Gastrocnemius medialis (tissue), 4 donors: ENCODE measurements at regions not wholly inside any gene's neighbourhood (a gene's known extent, or its start where the extent isn't known, plus 50 kb on each side); places are given as distances from the start of the nearest gene placed in this dataset.
"Not testable (repeated sequence)": the region's sequence is repeated elsewhere in the genome, so short reads cannot be mapped to it uniquely, and the experiment has no call there.

Source experiments
- ATAC-seq, 2 donors: fragments of 150-250 bp; one replicate each; pipeline ENCODE4 v1.9.1; 2016
- DNase-seq, 2 donors: peaks; one replicate each; pipeline ENCODE4 v3.0.0-alpha.2; 2019
- H3K27ac ChIP-seq, 4 donors: fragments of 200-600 bp; sonication (generic); 1 replicate in 1 of 4; 2 replicates in 3 of 4; pipeline ENCODE4 v1.5.1; 2016 to 2018; ENCODE audit warnings: mild to moderate bottlenecking in 2 of 4, moderate library complexity in 1 of 4
- H3K27me3 ChIP-seq, 3 donors: fragments of 200-600 bp; sonication (generic) in 2 of 3; 1 replicate in 1 of 3; 2 replicates in 2 of 3; pipeline versions ENCODE4 v1.5.1 to v1.6.0; 2016 to 2019; ENCODE audit warnings: mild to moderate bottlenecking in 1 of 3, moderate library complexity in 1 of 3
- H3K36me3 ChIP-seq, 2 donors: fragments of 200-600 bp; sonication (generic) in 1 of 2; one replicate each; pipeline ENCODE4 v1.5.1; 2017 to 2018
- H3K4me1 ChIP-seq, 2 donors: fragments of 200-600 bp; sonication (generic) in 1 of 2; one replicate each; pipeline ENCODE4 v1.5.1; 2016 to 2017; ENCODE audit warnings: mild to moderate bottlenecking in 2 of 2
- H3K4me3 ChIP-seq, 4 donors: fragments of 200-600 bp; sonication (generic) in 3 of 4; 1 replicate in 1 of 4; 2 replicates in 3 of 4; pipeline ENCODE4 v1.5.1; 2016 to 2019; ENCODE audit warnings: mild to moderate bottlenecking in 2 of 4
- H3K9me3 ChIP-seq, 3 donors: fragments of 200-600 bp; sonication (generic) in 2 of 3; 1 replicate in 1 of 3; 2 replicates in 2 of 3; pipeline ENCODE4 v1.5.1; 2016 to 2019
- CTCF ChIP-seq, 5 experiments: fragments of 450-650 bp in 3 of 5; fragments of 200-600 bp in 2 of 5; sonication (generic) in 2 of 5; IDR thresholded peaks in 4 of 5; conservative IDR thresholded peaks in 1 of 5; 1 replicate in 4 of 5; 2 replicates in 1 of 5; pipeline ENCODE4 v1.5.1; 2016 to 2019; ENCODE audit warnings: antibody characterized with exemption in 5 of 5, mild to moderate bottlenecking in 3 of 5, moderate library complexity in 3 of 5
- POLR2A ChIP-seq, 2 donors: fragments of 450-650 bp; IDR thresholded peaks; one replicate each; pipeline ENCODE4 v1.6.1; 2017; ENCODE audit warnings: antibody characterized with exemption in 2 of 2, mild to moderate bottlenecking in 2 of 2, moderate library complexity in 2 of 2
- in situ Hi-C, 4 donors: fragments of 200-750 bp; cut with MboI; loops; one replicate each; pipeline versions ENCODE4 v1.15.0 to v1.8.0; 2017; ENCODE audit warnings: low sequenced_read_pairs in 4 of 4
- intact Hi-C: fragments of 100-400 bp; cut with DNase I; formaldehyde crosslinking; loops from one replicate; pipeline ENCODE4 v1.15.1; 2023; ENCODE audit warnings: low total_unique reads

DNA sequence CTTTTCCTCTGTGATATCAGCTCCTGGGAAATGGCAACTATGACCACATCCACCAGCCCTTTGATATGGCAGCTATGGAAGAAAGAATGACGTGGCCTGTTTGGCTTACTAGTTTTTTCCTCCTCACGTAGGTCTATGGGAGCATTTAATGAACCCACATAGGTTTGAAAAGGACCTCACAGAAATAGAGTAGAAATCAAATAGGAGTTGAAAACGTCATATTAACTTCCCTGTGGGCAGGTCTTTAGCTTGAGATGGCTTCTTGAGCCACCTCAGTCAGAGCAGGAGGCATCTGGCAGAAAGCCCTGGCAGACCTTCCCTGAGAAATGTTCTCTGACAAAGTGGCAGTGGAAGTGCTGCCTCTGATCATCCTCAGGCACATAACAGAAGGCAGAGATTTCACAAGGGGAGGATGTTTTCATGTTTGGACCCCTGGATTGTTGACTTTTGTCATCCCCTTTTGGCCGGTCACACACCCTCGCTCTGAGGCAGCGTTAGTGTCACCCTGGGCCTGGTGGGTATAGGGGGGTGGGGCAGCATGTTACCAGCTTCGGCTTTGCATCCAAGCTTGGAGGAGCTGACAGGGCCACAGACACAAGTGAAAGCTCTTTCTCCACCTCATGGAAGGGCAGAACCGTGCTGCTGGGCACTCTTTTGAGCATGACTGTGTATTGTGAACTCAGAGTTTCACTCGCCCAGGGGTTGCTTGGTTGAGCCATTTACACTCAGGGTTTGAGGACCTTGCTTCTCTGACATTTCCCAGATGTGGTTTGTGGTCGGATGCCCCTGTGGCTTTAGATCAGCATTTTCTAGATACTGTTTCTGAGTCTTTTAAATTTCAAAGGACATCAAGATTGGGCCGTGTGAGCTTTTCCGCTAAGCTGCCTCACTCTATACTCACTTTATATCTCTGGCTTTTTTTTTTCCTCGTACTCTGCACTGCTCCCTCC is 184.2 kb downstream of the STK31 start:
- H3K9me3 ChIP-seq, result no peaks in the 10 kb centered on the region
- in situ Hi-C loops, result no loop called here
- no peaks in the 10 kb centered on the region for H3K27me3 ChIP-seq
- no peaks in the 10 kb centered on the region for H3K4me1 ChIP-seq
- ATAC-seq (no peak), DNase-seq (no peak)
- H3K36me3 ChIP-seq, result no peaks in the 10 kb centered on the region
- no peak overlapping the region for H3K4me3 ChIP-seq
- TF ChIP-seq CTCF (IDR thresholded peaks at IDR 0.05 in 4 of 5, conservative IDR thresholded peaks at IDR 0.05 in 1 of 5), result no peak
- no peak for TF ChIP-seq POLR2A (IDR thresholded peaks at IDR 0.05)
- no peak overlapping the region for H3K27ac ChIP-seq
- intact Hi-C loops, result no loop called here

- no peak overlapping the region for H3K4me3 ChIP-seq
- intact Hi-C loops (no loop called here), in situ Hi-C loops (no loop called here)
- no peak for DNase-seq
- H3K9me3 ChIP-seq, result no peaks in the 10 kb centered on the region
- no peak for TF ChIP-seq CTCF (IDR thresholded peaks at IDR 0.05 in 4 of 5, conservative IDR thresholded peaks at IDR 0.05 in 1 of 5)
- TF ChIP-seq POLR2A (IDR thresholded peaks at IDR 0.05), result no peak
- no peak overlapping the region for H3K27ac ChIP-seq
- H3K4me1 ChIP-seq, result no peaks in the 10 kb centered on the region
- no peak for ATAC-seq
- H3K27me3 ChIP-seq, result no peaks in the 10 kb centered on the region
- H3K36me3 ChIP-seq, result no peaks in the 10 kb centered on the region
Observed at GRCh38 chr7:23894892-23895569, 185.0 kb downstream of the STK31 start.

- intact Hi-C loops, result no loop called here
- TF ChIP-seq POLR2A (IDR thresholded peaks at IDR 0.05) (no peak), CTCF (IDR thresholded peaks at IDR 0.05 in 4 of 5, conservative IDR thresholded peaks at IDR 0.05 in 1 of 5) (no peak)
- Histone ChIP-seq H3K27ac (no peak overlapping the region), H3K4me1 (no peaks in the 10 kb centered on the region), H3K9me3 (no peaks in the 10 kb centered on the region), H3K27me3 (no peaks in the 10 kb centered on the region), H3K4me3 (no peak overlapping the region), H3K36me3 (no peaks in the 10 kb centered on the region)
- in situ Hi-C loops, result no loop called here
- DNase-seq (no peak), ATAC-seq (no peak)
Observed at GRCh38 chr7:23895666-23896096, 185.7 kb downstream of the STK31 start.

DNA sequence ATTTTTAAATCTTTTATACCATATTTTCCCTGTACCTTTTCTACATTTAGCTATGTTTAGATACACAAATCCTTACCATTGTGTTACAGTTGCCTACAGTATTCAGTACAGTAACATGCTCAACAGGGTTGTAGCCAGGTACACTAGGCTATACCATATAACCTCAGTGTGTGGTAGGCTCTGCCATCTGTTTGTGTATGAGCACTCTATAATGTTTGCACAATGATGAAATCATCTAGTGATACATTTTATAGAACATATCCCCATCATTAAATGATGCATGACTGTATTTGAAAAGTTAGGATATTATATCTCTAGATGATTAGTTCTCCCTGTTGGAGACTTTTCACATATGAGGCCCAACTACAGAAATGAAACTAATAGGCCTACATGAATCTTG is 188.6 kb downstream of the STK31 start:
- Histone ChIP-seq H3K9me3 (no peaks in the 10 kb centered on the region), H3K27me3 (no peaks in the 10 kb centered on the region), H3K27ac (no peak overlapping the region), H3K36me3 (no peaks in the 10 kb centered on the region), H3K4me1 (no peaks in the 10 kb centered on the region), H3K4me3 (no peak overlapping the region)
- no peak for ATAC-seq
- no peak for TF ChIP-seq CTCF (IDR thresholded peaks at IDR 0.05 in 4 of 5, conservative IDR thresholded peaks at IDR 0.05 in 1 of 5)
- no peak for TF ChIP-seq POLR2A (IDR thresholded peaks at IDR 0.05)
- intact Hi-C loops, result no loop called here
- DNase-seq, result no peak
- in situ Hi-C loops, result no loop called here

DNA sequence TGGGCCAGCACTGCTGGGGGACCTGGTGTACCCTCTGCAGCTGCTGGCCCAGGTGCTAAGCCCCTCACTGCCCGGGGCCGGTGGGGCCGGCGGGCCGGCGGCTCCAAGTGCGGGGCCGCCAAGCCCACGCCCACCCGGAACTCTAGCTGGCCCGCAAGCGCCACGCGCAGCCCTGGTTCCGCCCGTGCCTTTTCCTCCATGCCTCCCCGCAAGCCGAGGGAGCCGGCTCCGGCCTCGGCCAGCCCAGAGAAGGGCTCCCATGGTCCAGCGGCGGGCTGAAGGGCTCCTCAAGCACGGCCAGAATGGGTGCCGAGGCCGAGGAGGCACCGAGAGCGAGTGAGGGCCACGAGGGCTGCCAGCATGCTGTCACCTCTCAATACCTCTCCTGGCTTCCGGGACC is 194.9 kb downstream of the STK31 start:
- H3K9me3 ChIP-seq, H3K36me3 ChIP-seq, H3K27ac ChIP-seq, ATAC-seq, H3K27me3 ChIP-seq, H3K4me3 ChIP-seq, DNase-seq, H3K4me1 ChIP-seq, intact Hi-C loops, in situ Hi-C loops: not testable (repeated sequence)
